ENCODE measurements at regions not wholly inside any gene's neighbourhood (a gene's known extent, or its start where the extent isn't known, plus 50 kb on each side); places are given as distances from the start of the nearest gene placed in this dataset.

DNA sequence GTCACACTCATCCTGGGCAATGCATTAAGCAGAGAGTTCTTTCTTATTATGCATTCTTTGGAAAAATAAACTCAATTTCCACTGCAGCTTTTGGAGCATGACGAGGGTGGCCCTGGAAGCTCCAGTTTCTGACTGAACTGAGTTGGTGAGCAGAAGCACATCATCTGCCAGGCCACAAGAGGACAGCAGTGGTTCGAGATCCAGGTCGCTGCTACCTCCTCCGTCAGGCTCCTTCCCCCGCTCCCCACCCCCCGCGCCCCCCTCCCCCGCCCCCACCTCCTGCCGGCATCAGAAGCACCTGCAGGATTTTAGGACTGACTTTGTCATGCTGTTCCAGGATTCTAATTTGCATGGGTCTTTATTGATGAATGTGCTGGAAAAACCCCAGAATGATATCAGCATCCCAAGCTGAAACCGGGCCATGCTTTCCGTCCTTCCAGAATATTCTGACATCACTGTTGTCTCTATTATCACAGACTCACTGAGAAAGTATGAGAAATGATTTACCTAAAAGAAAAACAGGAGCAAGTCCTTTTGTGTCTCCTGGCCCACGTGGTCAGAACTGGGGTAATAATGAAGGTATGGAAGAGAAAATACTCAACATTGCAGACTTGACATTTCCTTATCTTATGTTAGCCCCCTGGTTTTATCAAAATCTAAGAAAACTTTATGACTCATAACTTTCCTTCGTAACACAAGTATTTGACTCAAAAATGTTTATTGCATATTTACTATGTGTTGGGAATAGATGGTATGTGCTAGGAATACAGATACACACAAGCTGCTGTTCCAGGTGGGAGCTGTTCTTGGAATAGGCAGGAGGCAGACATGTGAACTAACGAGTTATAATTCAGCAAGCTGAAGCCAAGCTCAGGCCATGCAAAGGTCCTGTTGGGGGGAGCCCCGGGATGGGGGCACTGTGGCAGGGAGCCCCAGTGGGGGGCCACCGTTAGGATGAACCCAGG, 220.2 kb upstream of the EXOC2 start:
- in situ Hi-C loops (cut with HindIII; ENCODE audit: low pct_ligation_motif_present, low sequenced_read_pairs) = no loop called here
- peaks cover 4% of the 10 kb centered on the region for H3K27me3 ChIP-seq (replicated peaks)
- TF ChIP-seq CTCF (IDR thresholded peaks at IDR 0.05; ENCODE audit: low read depth, low read length, missing control alignments) = peak; percentile 60
- H3K4me3 ChIP-seq (ENCODE audit: low read depth, low read length) = no peak overlapping the region
- no peaks in the 10 kb centered on the region for H3K36me3 ChIP-seq (replicated peaks)
- DNase-seq = peak; percentile 13
- no peak overlapping the region for H3K27ac ChIP-seq

DNA sequence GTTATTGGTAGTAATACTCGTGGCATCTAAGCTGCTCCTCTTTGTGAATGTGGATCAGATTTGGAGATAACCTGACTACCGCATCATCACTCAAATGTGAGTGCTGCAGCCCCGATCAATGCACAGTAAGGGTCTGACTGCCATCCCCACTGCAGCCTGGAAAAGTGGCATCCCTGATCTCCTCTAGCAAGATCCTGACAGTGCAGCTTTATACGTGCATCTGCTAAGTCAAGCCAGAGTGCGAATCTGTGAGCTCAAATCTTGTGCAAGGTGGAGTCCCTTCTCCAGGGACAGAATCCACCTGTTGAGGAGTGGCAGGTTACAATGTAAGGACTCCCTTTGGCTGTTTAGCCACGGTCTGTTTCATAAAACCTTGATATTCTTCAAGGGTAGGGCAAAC, 215.0 kb upstream of the EXOC2 start:
- no peak for DNase-seq
- H3K4me3 ChIP-seq (ENCODE audit: low read depth, low read length) = no peak overlapping the region
- no peak for TF ChIP-seq CTCF (IDR thresholded peaks at IDR 0.05; ENCODE audit: low read depth, low read length, missing control alignments)
- H3K27me3 ChIP-seq (replicated peaks) = peaks cover 4% of the 10 kb centered on the region
- no peaks in the 10 kb centered on the region for H3K36me3 ChIP-seq (replicated peaks)
- in situ Hi-C loops (cut with HindIII; ENCODE audit: low pct_ligation_motif_present, low sequenced_read_pairs) = no loop called here
- no peak overlapping the region for H3K27ac ChIP-seq

DNA sequence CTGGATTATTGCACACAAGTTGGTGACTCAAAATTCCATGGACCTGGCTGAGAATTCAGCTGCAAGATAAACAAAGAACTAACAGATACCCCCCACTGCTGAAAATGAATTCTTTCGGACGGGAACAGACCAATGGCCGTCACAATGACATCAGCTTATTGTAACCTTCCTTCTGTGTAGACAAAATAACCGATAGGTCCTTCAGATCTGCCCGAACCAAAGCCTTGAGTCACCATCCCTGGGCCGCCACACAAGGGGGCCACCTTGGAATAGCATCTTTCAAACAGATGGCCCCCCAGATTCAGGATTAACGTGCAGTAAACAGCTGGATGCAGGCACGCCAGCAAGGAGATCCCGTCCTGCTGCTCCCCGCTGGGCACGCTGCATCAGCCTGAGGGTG, 214.0 kb upstream of the EXOC2 start:
- peak; percentile 87 for DNase-seq
- Histone ChIP-seq H3K27me3 (replicated peaks) (no peaks in the 10 kb centered on the region), H3K4me3 (ENCODE audit: low read depth, low read length) (no peak overlapping the region), H3K36me3 (replicated peaks) (no peaks in the 10 kb centered on the region), H3K27ac (no peak overlapping the region)
- in situ Hi-C loops (cut with HindIII; ENCODE audit: low pct_ligation_motif_present, low sequenced_read_pairs) = no loop called here
- TF ChIP-seq CTCF (IDR thresholded peaks at IDR 0.05; ENCODE audit: low read depth, low read length, missing control alignments) = no peak

- in situ Hi-C loops (cut with HindIII; ENCODE audit: low pct_ligation_motif_present, low sequenced_read_pairs) = no loop called here
- no peaks in the 10 kb centered on the region for H3K27me3 ChIP-seq (replicated peaks)
- H3K36me3 ChIP-seq (replicated peaks) = no peaks in the 10 kb centered on the region
- no peak overlapping the region for H3K4me3 ChIP-seq (ENCODE audit: low read depth, low read length)
- no peak for DNase-seq
- no peak overlapping the region for H3K27ac ChIP-seq
- TF ChIP-seq CTCF (IDR thresholded peaks at IDR 0.05; ENCODE audit: low read depth, low read length, missing control alignments) = no peak
These were observed 212.6 kb upstream of the EXOC2 start for GRCh38 chr6:905556-905955.

DNA sequence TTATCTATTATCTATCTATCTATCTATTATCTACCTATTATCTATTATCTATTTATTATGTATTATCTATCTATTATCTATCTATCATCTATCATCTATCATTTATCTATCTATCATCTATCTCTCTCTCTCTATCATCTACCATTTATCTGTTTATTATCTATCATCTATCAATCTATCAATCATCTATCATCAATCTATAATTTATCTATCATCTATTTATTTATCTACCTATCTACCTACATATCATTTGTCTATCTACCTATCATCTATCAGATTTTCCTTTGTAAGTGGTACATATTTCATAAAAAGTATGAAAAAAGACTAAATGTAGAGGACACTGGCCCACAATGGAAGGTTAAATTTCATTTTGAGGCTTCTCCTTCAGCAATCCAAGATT, 212.1 kb upstream of the EXOC2 start:
- Histone ChIP-seq H3K27ac (no peak overlapping the region), H3K36me3 (replicated peaks) (no peaks in the 10 kb centered on the region), H3K4me3 (ENCODE audit: low read depth, low read length) (no peak overlapping the region), H3K27me3 (replicated peaks) (no peaks in the 10 kb centered on the region)
- DNase-seq = no peak
- in situ Hi-C loops (cut with HindIII; ENCODE audit: low pct_ligation_motif_present, low sequenced_read_pairs) = no loop called here
- TF ChIP-seq CTCF (IDR thresholded peaks at IDR 0.05; ENCODE audit: low read depth, low read length, missing control alignments) = no peak
